ENCODE measurements at regions not wholly inside any gene's neighbourhood (a gene's known extent, or its start where the extent isn't known, plus 50 kb on each side); places are given as distances from the start of the nearest gene placed in this dataset.

- Histone ChIP-seq H3K9me3 (no peaks in the 10 kb centered on the region), H3K27me3 (replicated peaks; ENCODE audit: control insufficient read depth, insufficient read depth, low read length) (no peaks in the 10 kb centered on the region), H3K36me3 (ENCODE audit: control insufficient read depth, insufficient read depth, low read length) (no peaks in the 10 kb centered on the region), H3K4me3 (ENCODE audit: low read depth, low read length) (no peak overlapping the region), H3K4me1 (no peaks in the 10 kb centered on the region)
- no peak overlapping the region for H3K27ac Mint-ChIP-seq (ENCODE audit: unreplicated experiment)
- CTCF ChIA-PET, result no interaction called here
- intact Hi-C loops (cut with micrococcal nuclease; ENCODE audit: unreplicated experiment), result no loop called here
- peaks cover 5% of the 10 kb centered on the region for H3K36me3 Mint-ChIP-seq (ENCODE audit: insufficient read depth, unreplicated experiment)
- no peaks in the 10 kb centered on the region for H3K4me1 Mint-ChIP-seq (ENCODE audit: low read depth, unreplicated experiment)
- no peaks in the 10 kb centered on the region for H3K9me3 Mint-ChIP-seq (ENCODE audit: unreplicated experiment)
- DNase-seq, result no peak
- POLR2A ChIA-PET, result no interaction called here
- no peaks in the 10 kb centered on the region for H3K27me3 Mint-ChIP-seq (ENCODE audit: insufficient read depth, unreplicated experiment)
- TF ChIP-seq, protein P1, sequence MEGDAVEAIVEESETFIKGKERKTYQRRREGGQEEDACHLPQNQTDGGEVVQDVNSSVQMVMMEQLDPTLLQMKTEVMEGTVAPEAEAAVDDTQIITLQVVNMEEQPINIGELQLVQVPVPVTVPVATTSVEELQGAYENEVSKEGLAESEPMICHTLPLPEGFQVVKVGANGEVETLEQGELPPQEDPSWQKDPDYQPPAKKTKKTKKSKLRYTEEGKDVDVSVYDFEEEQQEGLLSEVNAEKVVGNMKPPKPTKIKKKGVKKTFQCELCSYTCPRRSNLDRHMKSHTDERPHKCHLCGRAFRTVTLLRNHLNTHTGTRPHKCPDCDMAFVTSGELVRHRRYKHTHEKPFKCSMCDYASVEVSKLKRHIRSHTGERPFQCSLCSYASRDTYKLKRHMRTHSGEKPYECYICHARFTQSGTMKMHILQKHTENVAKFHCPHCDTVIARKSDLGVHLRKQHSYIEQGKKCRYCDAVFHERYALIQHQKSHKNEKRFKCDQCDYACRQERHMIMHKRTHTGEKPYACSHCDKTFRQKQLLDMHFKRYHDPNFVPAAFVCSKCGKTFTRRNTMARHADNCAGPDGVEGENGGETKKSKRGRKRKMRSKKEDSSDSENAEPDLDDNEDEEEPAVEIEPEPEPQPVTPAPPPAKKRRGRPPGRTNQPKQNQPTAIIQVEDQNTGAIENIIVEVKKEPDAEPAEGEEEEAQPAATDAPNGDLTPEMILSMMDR (IDR thresholded peaks at IDR 0.05; ENCODE audit: insufficient read depth in 1 of 2, low read depth in 1 of 2, low read length in 1 of 2, severe bottlenecking in 1 of 2, unreplicated experiment in 1 of 2), result no peak
- H3K4me3 Mint-ChIP-seq (ENCODE audit: unreplicated experiment), result no peak overlapping the region
- BruUV-seq (replicated peaks), result no TSS peak
Observed at GRCh38 chr9:96135753-96136290, 166.2 kb downstream of the HSD17B3 start.

DNA sequence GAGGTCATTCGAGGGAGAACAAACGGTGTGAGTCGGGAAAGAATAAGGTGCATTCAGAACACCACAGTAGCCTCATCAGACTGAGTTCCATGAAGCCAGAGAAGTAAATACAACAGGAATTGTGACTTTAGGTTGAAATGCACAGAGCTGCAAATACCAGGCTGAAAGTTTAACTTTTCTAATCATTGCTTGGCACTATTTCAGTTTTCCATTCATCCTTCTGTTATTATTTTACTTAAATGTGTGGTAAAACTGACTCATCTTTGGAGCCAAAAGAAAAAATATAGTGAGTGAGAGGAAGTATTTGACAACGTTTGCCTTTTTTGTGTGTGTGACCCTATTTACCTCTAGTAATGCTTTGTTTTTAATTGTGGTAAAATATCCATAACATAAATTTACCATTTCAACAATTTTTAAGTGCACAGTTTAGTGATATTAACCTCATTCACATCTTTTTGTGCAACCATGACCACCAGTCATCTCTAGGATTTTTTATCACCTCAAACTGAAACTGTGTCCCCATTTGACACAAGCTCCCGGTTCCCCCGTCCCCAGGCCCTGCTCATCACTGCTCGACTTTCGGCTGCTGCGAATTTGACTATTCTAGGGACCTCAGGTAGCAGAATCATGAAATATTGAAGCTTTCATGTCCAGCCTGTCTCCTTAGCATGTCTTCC lies 166.8 kb downstream of the HSD17B3 start:
- POLR2A ChIA-PET, result no interaction called here

DNA sequence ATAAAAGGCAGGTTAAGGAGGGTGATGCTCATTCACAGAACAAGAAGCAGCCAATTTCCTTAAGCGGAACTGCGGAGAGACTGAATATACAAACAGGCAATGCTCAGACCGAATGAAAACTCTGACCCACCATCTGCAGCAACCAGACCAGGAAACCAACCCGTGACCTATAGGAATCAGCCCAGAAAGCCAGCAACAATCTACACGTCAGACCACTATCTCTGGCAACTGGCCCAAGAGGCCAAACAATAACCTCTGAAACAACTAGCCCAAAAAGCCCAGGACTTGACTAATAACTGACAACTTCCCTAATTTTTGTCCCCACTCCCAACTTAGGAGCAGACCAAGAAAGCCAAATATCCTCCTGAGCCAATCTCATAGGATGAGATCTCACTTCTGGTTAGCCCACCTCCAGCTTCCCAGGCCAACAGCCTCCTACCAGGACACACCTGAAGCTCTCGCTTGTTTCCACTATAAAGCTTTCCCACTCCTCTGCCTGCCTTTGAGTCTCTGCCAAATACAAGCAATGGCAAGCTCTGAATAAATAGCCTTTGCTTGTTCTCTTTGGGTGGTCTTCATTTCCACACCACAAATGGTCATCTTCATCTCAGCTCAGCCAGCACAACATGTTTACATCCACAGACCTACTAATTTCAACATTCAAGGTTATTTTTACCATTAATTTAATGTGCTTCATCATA lies 168.5 kb downstream of the HSD17B3 start:
- DNase-seq, result no peak
- Mint-ChIP-seq H3K27ac (ENCODE audit: unreplicated experiment) (no peak overlapping the region), H3K27me3 (ENCODE audit: insufficient read depth, unreplicated experiment) (no peaks in the 10 kb centered on the region), H3K9me3 (ENCODE audit: unreplicated experiment) (no peaks in the 10 kb centered on the region), H3K36me3 (ENCODE audit: insufficient read depth, unreplicated experiment) (peaks cover 5% of the 10 kb centered on the region), H3K4me1 (ENCODE audit: low read depth, unreplicated experiment) (no peaks in the 10 kb centered on the region), H3K4me3 (ENCODE audit: unreplicated experiment) (no peak overlapping the region)
- TF ChIP-seq, protein P1 (IDR thresholded peaks at IDR 0.05; ENCODE audit: insufficient read depth in 1 of 2, low read depth in 1 of 2, low read length in 1 of 2, severe bottlenecking in 1 of 2, unreplicated experiment in 1 of 2), result no peak
- POLR2A ChIA-PET, result no interaction called here
- Histone ChIP-seq H3K36me3 (ENCODE audit: control insufficient read depth, insufficient read depth, low read length) (no peaks in the 10 kb centered on the region), H3K4me3 (ENCODE audit: low read depth, low read length) (no peak overlapping the region), H3K4me1 (no peaks in the 10 kb centered on the region), H3K9me3 (no peaks in the 10 kb centered on the region), H3K27me3 (replicated peaks; ENCODE audit: control insufficient read depth, insufficient read depth, low read length) (no peaks in the 10 kb centered on the region)
- BruUV-seq (replicated peaks), result no TSS peak
- intact Hi-C loops (cut with micrococcal nuclease; ENCODE audit: unreplicated experiment), result no loop called here
- CTCF ChIA-PET, result no interaction called here

More for the DNA sequence above, 166.8 kb downstream of the HSD17B3 start:
- TF ChIP-seq, protein P1 (IDR thresholded peaks at IDR 0.05; ENCODE audit: insufficient read depth in 1 of 2, low read depth in 1 of 2, low read length in 1 of 2, severe bottlenecking in 1 of 2, unreplicated experiment in 1 of 2), result no peak
- Histone ChIP-seq H3K27me3 (replicated peaks; ENCODE audit: control insufficient read depth, insufficient read depth, low read length) (no peaks in the 10 kb centered on the region), H3K9me3 (no peaks in the 10 kb centered on the region), H3K4me3 (ENCODE audit: low read depth, low read length) (no peak overlapping the region), H3K4me1 (no peaks in the 10 kb centered on the region), H3K36me3 (ENCODE audit: control insufficient read depth, insufficient read depth, low read length) (no peaks in the 10 kb centered on the region)
- no TSS peak for BruUV-seq (replicated peaks)
- H3K27me3 Mint-ChIP-seq (ENCODE audit: insufficient read depth, unreplicated experiment), result no peaks in the 10 kb centered on the region
- peaks cover 5% of the 10 kb centered on the region for H3K36me3 Mint-ChIP-seq (ENCODE audit: insufficient read depth, unreplicated experiment)
- H3K4me1 Mint-ChIP-seq (ENCODE audit: low read depth, unreplicated experiment), result no peaks in the 10 kb centered on the region
- no peak overlapping the region for H3K27ac Mint-ChIP-seq (ENCODE audit: unreplicated experiment)
- no peaks in the 10 kb centered on the region for H3K9me3 Mint-ChIP-seq (ENCODE audit: unreplicated experiment)
- H3K4me3 Mint-ChIP-seq (ENCODE audit: unreplicated experiment), result no peak overlapping the region
- no peak for DNase-seq
- CTCF ChIA-PET, result no interaction called here
- intact Hi-C loops (cut with micrococcal nuclease; ENCODE audit: unreplicated experiment), result no loop called here

Data from Caco-2 (cell line).